Superior temporal gyrus (tissue), 1 donor: ENCODE measurements at regions not wholly inside any gene's neighbourhood (a gene's known extent, or its start where the extent isn't known, plus 50 kb on each side); places are given as distances from the start of the nearest gene placed in this dataset.

Experiments used
- DNase-seq: peaks from one replicate; pipeline ENCODE4 v3.0.0-alpha.2; 2016; ENCODE audit errors: extremely low spot score

GRCh38 chr9:119500072-119500771 lies 131.0 kb upstream of the BRINP1 start:
- no peak for DNase-seq

- no peak for DNase-seq
Measured at GRCh38 chr9:119487118-119487827, 118.0 kb upstream of the BRINP1 start.

- no peak for DNase-seq
Measured at GRCh38 chr9:119483153-119483552, 113.9 kb upstream of the BRINP1 start.

GRCh38 chr9:119477197-119477596 lies 108.0 kb upstream of the BRINP1 start:
- DNase-seq: no peak

- no peak for DNase-seq
Measured at GRCh38 chr9:119458068-119458467, 88.8 kb upstream of the BRINP1 start.

GRCh38 chr9:119453980-119454379 lies 84.7 kb upstream of the BRINP1 start:
- DNase-seq: no peak

- no peak for DNase-seq
Measured at GRCh38 chr9:119453490-119453911, 84.3 kb upstream of the BRINP1 start.

- no peak for DNase-seq
Measured at GRCh38 chr9:119451426-119451825, 82.2 kb upstream of the BRINP1 start.

GRCh38 chr9:119443179-119443578 lies 73.9 kb upstream of the BRINP1 start:
- DNase-seq: no peak

- DNase-seq: no peak
Measured at GRCh38 chr9:119441832-119442231, 72.6 kb upstream of the BRINP1 start.

- DNase-seq: no peak
Measured at GRCh38 chr9:119441338-119441737, 72.1 kb upstream of the BRINP1 start.

- no peak for DNase-seq
Measured at GRCh38 chr9:119436261-119436660, 67.0 kb upstream of the BRINP1 start.

GRCh38 chr9:119435076-119435475 lies 65.8 kb upstream of the BRINP1 start:
- no peak for DNase-seq

GRCh38 chr9:119432428-119432827 lies 63.2 kb upstream of the BRINP1 start:
- no peak for DNase-seq

GRCh38 chr9:119429302-119429701 lies 60.1 kb upstream of the BRINP1 start:
- DNase-seq: no peak

- no peak for DNase-seq
Measured at GRCh38 chr9:119420231-119420630, 51.0 kb upstream of the BRINP1 start.
